Lower lobe of right lung (tissue), 2 donors: ENCODE measurements at regions not wholly inside any gene's neighbourhood (a gene's known extent, or its start where the extent isn't known, plus 50 kb on each side); places are given as distances from the start of the nearest gene placed in this dataset.

Experiments
- ATAC-seq, 2 donors: fragments of 200-7000 bp; cut with Tn5 transposase; one replicate each; pipeline ENCODE4 v1.9.1; 2020 to 2022; ENCODE audit warnings: mild to moderate bottlenecking in 2 of 2, moderate library complexity in 2 of 2
- DNase-seq: peaks from one replicate; pipeline ENCODE4 v3.0.0-alpha.2; 2020
- H3K27ac ChIP-seq: fragments of 200-600 bp; one replicate; pipeline ENCODE4 v1.8.0; 2022
- H3K27me3 ChIP-seq: fragments of 200-600 bp; one replicate; pipeline ENCODE4 v1.8.0; 2022; ENCODE audit warnings: low read depth
- H3K36me3 ChIP-seq: fragments of 200-600 bp; one replicate; pipeline ENCODE4 v1.8.0; 2022; ENCODE audit warnings: mild to moderate bottlenecking
- H3K4me1 ChIP-seq: fragments of 200-600 bp; one replicate; pipeline ENCODE4 v1.8.0; 2022
- H3K4me3 ChIP-seq: fragments of 200-600 bp; one replicate; pipeline ENCODE4 v1.8.0; 2022; ENCODE audit warnings: mild to moderate bottlenecking
- H3K9me3 ChIP-seq: fragments of 200-600 bp; one replicate; pipeline ENCODE4 v1.8.0; 2022
- intact Hi-C: fragments of 100-400 bp; cut with DNase I; formaldehyde crosslinking; loops from one replicate; pipeline ENCODE4 v1.11.0; 2022
- TF ChIP-seq, protein P1 (sequence below): fragments of 200-600 bp; IDR thresholded peaks from one replicate; pipeline ENCODE4 v1.8.0; 2022; ENCODE audit warnings: antibody characterized with exemption, mild to moderate bottlenecking
- donor health status: DM: no; HTN: yes; CAD: no; lungs with severe emphysema.

DNA sequence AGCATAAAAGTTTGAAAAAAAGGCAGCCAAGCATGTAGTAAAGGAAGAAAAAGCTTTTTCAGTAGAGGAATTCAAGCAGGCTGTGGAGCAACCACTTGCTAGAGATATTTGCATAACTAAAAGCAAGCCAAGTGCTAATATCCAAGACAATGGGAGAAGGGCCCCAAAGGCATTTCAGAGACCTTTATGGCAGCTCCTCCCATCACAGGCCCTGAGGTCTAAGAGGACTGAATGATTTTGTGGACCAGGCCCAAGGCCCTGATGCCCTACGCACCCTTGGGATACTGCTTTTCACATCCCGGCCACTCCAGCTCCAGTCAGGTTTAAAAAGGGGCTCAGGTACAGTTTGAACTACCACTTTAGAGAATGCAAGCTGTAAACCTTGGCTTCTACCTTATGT is 261.7 kb upstream of the SEMA3C start:
- Histone ChIP-seq H3K36me3 (no peaks in the 10 kb centered on the region), H3K27me3 (no peaks in the 10 kb centered on the region), H3K4me3 (no peak overlapping the region), H3K9me3 (no peaks in the 10 kb centered on the region), H3K4me1 (no peaks in the 10 kb centered on the region), H3K27ac (no peak overlapping the region)
- DNase-seq (no peak), ATAC-seq (no peak)
- TF ChIP-seq, protein P1, sequence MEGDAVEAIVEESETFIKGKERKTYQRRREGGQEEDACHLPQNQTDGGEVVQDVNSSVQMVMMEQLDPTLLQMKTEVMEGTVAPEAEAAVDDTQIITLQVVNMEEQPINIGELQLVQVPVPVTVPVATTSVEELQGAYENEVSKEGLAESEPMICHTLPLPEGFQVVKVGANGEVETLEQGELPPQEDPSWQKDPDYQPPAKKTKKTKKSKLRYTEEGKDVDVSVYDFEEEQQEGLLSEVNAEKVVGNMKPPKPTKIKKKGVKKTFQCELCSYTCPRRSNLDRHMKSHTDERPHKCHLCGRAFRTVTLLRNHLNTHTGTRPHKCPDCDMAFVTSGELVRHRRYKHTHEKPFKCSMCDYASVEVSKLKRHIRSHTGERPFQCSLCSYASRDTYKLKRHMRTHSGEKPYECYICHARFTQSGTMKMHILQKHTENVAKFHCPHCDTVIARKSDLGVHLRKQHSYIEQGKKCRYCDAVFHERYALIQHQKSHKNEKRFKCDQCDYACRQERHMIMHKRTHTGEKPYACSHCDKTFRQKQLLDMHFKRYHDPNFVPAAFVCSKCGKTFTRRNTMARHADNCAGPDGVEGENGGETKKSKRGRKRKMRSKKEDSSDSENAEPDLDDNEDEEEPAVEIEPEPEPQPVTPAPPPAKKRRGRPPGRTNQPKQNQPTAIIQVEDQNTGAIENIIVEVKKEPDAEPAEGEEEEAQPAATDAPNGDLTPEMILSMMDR = no peak
- intact Hi-C loops = no loop called here

DNA sequence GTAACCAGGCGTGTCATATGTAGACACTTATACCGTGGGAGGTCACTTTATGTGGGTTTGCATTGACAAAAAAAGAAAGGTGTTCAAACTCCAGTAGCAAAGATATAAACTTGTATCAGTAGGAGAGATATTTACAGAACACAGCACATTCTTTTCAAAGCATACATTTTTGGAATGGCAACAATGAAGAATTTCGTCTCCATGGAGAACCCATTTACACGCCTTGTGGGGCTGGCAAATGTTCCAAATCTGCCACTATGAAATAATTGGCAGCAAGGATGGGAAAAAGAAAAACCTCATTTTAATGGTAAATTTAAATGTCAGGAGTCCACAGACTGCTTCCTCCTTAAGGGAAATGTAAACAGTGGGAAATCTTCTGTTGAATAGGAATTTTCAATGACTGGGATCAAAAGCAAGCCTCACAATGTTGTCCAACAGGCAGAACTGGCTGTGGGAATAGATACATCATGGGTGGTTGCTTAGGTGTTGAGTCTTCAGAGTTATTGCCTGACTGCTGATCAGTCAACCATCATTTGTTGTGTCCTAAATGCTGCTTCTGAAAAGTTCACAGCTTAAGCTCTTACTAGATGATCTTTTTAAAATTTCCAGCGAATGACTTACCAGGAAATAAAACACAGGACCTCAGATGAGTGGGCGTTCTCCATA is 256.6 kb upstream of the SEMA3C start:
- no peaks in the 10 kb centered on the region for H3K36me3 ChIP-seq
- H3K27ac ChIP-seq = no peak overlapping the region
- ATAC-seq (no peak), DNase-seq (no peak)
- intact Hi-C loops = no loop called here
- TF ChIP-seq, protein P1 = no peak
- H3K27me3 ChIP-seq = no peaks in the 10 kb centered on the region
- no peaks in the 10 kb centered on the region for H3K4me1 ChIP-seq
- no peaks in the 10 kb centered on the region for H3K9me3 ChIP-seq
- no peak overlapping the region for H3K4me3 ChIP-seq

DNA sequence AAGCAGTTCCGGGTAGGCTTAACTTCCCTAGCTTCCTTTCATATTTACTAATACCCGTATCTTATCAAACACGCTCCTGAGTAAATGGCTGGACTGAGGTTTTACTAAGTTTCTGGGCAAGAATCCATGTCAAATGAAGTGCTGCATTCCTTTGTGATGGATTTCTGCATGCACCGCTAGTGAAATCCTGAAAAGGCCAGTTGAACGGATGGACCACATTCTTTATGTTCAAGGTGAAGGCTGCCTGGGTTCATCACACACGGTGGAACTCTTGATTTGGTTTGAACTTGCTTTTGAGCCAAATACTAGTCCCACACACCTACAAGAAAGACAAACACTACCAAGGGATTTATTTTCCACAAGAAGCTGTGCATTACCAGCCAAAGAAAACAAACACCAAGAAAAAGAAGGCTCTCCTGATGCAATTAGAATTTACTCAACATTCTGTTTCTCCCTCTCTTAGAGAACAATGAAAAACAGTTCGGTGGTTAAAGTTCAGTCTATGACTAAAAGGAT is 255.0 kb upstream of the SEMA3C start:
- H3K4me3 ChIP-seq = no peak overlapping the region
- no peak overlapping the region for H3K27ac ChIP-seq
- TF ChIP-seq, protein P1 = no peak
- ATAC-seq = peak; percentile 32 to 85
- H3K27me3 ChIP-seq = no peaks in the 10 kb centered on the region
- intact Hi-C loops = no loop called here
- no peak for DNase-seq
- H3K9me3 ChIP-seq = no peaks in the 10 kb centered on the region
- H3K36me3 ChIP-seq = no peaks in the 10 kb centered on the region
- no peaks in the 10 kb centered on the region for H3K4me1 ChIP-seq

DNA sequence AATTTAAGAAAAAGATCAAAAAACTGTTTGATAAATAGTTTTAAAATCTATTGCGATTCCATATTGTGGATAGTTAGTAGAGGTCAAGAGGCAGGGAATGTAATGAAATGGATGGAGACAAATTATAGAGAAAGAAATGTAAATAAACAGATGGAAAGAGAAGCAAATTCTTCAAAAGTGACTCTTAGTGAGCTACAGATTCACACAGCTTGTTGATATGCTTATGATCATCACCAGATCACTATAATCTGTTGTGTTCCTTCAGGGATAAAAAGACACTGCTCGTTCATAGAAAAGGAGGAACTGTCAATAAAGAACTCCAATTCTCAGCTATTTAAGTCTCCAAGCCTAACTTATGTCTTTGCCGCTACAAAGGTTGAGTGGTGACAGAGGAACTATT is 251.4 kb upstream of the SEMA3C start:
- Histone ChIP-seq H3K4me1 (no peaks in the 10 kb centered on the region), H3K27me3 (no peaks in the 10 kb centered on the region), H3K36me3 (no peaks in the 10 kb centered on the region), H3K9me3 (no peaks in the 10 kb centered on the region), H3K4me3 (no peak overlapping the region), H3K27ac (no peak overlapping the region)
- intact Hi-C loops = no loop called here
- ATAC-seq (no peak), DNase-seq (no peak)
- TF ChIP-seq, protein P1 = no peak

DNA sequence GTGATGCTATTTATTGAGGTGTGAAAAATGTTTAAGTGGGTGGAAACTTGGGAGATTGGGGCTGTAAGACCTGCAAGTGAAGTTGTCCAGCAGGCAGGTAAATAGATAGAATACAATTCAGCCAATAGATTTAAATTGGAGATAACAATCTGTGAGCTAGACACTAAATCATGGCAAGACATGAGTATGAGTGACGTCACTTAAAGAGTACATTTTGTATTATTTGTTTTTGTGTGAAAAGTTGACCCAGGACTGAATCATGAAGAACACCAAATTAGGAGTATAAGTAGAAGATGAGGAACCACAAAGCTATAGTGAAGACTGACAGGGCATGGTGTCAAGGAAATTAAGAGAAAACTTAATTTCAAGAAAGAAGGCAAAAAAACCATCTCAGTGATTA is 249.1 kb upstream of the SEMA3C start:
- no peak overlapping the region for H3K4me3 ChIP-seq
- no peak for DNase-seq
- TF ChIP-seq, protein P1 = no peak
- no peaks in the 10 kb centered on the region for H3K9me3 ChIP-seq
- H3K4me1 ChIP-seq = no peaks in the 10 kb centered on the region
- no peak overlapping the region for H3K27ac ChIP-seq
- H3K27me3 ChIP-seq = no peaks in the 10 kb centered on the region
- intact Hi-C loops = no loop called here
- H3K36me3 ChIP-seq = no peaks in the 10 kb centered on the region
- ATAC-seq = no peak
